ENCODE measurements at regions not wholly inside any gene's neighbourhood (a gene's known extent, or its start where the extent isn't known, plus 50 kb on each side); places are given as distances from the start of the nearest gene placed in this dataset.

DNA sequence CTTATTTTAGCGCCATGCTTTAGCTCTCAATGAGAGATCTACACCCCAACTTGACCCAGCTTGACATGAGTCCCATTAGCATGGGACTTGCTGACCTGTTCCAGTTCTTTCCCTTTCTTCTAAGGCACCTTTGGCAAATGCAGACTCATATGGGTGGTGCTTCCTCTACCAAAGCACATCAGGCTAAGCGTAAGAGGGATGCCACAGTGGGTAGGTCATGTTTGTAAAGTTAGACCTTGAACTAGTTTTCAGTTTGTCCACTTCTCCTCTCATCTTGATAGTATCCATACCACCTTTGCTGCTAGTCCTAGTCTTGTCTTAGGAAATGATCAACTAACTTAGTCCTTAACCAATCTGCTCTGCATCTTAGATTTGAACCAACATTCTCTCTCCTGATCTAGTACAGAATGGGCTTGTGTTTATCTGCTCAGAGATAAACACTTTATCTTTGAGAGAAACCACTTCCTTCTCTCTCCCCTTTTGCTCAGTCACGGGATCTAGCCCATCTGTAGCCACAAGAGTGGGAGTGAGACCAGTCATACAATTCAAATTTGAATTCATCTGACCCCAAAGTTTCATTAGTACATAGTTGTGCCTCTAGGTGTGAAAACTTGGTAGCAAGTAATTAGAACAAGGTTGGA, 72.1 kb upstream of the CD44 start (continued):
- TF ChIP-seq, protein P1, sequence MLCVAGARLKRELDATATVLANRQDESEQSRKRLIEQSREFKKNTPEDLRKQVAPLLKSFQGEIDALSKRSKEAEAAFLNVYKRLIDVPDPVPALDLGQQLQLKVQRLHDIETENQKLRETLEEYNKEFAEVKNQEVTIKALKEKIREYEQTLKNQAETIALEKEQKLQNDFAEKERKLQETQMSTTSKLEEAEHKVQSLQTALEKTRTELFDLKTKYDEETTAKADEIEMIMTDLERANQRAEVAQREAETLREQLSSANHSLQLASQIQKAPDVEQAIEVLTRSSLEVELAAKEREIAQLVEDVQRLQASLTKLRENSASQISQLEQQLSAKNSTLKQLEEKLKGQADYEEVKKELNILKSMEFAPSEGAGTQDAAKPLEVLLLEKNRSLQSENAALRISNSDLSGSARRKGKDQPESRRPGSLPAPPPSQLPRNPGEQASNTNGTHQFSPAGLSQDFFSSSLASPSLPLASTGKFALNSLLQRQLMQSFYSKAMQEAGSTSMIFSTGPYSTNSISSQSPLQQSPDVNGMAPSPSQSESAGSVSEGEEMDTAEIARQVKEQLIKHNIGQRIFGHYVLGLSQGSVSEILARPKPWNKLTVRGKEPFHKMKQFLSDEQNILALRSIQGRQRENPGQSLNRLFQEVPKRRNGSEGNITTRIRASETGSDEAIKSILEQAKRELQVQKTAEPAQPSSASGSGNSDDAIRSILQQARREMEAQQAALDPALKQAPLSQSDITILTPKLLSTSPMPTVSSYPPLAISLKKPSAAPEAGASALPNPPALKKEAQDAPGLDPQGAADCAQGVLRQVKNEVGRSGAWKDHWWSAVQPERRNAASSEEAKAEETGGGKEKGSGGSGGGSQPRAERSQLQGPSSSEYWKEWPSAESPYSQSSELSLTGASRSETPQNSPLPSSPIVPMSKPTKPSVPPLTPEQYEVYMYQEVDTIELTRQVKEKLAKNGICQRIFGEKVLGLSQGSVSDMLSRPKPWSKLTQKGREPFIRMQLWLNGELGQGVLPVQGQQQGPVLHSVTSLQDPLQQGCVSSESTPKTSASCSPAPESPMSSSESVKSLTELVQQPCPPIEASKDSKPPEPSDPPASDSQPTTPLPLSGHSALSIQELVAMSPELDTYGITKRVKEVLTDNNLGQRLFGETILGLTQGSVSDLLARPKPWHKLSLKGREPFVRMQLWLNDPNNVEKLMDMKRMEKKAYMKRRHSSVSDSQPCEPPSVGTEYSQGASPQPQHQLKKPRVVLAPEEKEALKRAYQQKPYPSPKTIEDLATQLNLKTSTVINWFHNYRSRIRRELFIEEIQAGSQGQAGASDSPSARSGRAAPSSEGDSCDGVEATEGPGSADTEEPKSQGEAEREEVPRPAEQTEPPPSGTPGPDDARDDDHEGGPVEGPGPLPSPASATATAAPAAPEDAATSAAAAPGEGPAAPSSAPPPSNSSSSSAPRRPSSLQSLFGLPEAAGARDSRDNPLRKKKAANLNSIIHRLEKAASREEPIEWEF (CRISPR knock-in tag; IDR thresholded peaks at IDR 0.05), result no peak
- no peak for TF ChIP-seq SP2 (IDR thresholded peaks at IDR 0.05; ENCODE audit: extremely low read depth, low read depth, low read length, poor library complexity, severe bottlenecking)
- TF ChIP-seq, protein P2, sequence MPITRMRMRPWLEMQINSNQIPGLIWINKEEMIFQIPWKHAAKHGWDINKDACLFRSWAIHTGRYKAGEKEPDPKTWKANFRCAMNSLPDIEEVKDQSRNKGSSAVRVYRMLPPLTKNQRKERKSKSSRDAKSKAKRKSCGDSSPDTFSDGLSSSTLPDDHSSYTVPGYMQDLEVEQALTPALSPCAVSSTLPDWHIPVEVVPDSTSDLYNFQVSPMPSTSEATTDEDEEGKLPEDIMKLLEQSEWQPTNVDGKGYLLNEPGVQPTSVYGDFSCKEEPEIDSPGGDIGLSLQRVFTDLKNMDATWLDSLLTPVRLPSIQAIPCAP (CRISPR knock-in tag; IDR thresholded peaks at IDR 0.05; ENCODE audit: borderline replicate concordance), result no peak
- no peak for TF ChIP-seq RBM17 (IDR thresholded peaks at IDR 0.05; ENCODE audit: borderline replicate concordance, low read depth, low read length)
- no peak for TF ChIP-seq NR2C1 (IDR thresholded peaks at IDR 0.05)
- TF ChIP-seq NR2C1 (tag; IDR thresholded peaks at IDR 0.05), result peak; percentile 43; the same call in 1 of the 2 replicates
- TF ChIP-seq SOX6 (IDR thresholded peaks at IDR 0.05), result peak; percentile 74
- TF ChIP-seq NR3C1 (CRISPR knock-in tag; IDR thresholded peaks at IDR 0.05), result no peak
- no peak for TF ChIP-seq PTBP1 (IDR thresholded peaks at IDR 0.05; ENCODE audit: low read depth, low read length)
- TF ChIP-seq, protein P3, sequence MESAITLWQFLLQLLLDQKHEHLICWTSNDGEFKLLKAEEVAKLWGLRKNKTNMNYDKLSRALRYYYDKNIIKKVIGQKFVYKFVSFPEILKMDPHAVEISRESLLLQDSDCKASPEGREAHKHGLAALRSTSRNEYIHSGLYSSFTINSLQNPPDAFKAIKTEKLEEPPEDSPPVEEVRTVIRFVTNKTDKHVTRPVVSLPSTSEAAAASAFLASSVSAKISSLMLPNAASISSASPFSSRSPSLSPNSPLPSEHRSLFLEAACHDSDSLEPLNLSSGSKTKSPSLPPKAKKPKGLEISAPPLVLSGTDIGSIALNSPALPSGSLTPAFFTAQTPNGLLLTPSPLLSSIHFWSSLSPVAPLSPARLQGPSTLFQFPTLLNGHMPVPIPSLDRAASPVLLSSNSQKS (CRISPR knock-in tag; IDR thresholded peaks at IDR 0.05), result no peak
- TF ChIP-seq ZNF212 (CRISPR knock-in tag; IDR thresholded peaks at IDR 0.05), result no peak
- TF ChIP-seq ZNF785 (CRISPR knock-in tag; IDR thresholded peaks at IDR 0.05), result no peak
- no peak for TF ChIP-seq FOXJ2 (tag; IDR thresholded peaks at IDR 0.05)
- TF ChIP-seq ZNF586 (CRISPR knock-in tag; conservative IDR thresholded peaks at IDR 0.05), result no peak
- TF ChIP-seq ZNF778 (CRISPR knock-in tag; IDR thresholded peaks at IDR 0.05), result no peak
- TF ChIP-seq TAF15 (IDR thresholded peaks at IDR 0.05; ENCODE audit: low read depth, low read length), result no peak
- TF ChIP-seq FOS (IDR thresholded peaks at IDR 0.05; ENCODE audit: extremely low read depth, insufficient read length), result no peak
- no peak for TF ChIP-seq CBX3 (IDR thresholded peaks at IDR 0.05; ENCODE audit: borderline replicate concordance in 1 of 2, low read length in 2 of 2)
- TF ChIP-seq KDM2B (CRISPR knock-in tag; IDR thresholded peaks at IDR 0.05), result no peak
- TF ChIP-seq SMAD4 (CRISPR knock-in tag; conservative IDR thresholded peaks at IDR 0.05), result 0 out of 2 replicates have a peak, but pooled peaks have one; percentile 23
- 0 out of 2 replicates have a peak, but pooled peaks have one; percentile 31 for TF ChIP-seq DPF2 (IDR thresholded peaks at IDR 0.05)
- peak; percentile 71 for TF ChIP-seq TCF3 (CRISPR knock-in tag; IDR thresholded peaks at IDR 0.05)
- no peak for TF ChIP-seq L3MBTL2 (IDR thresholded peaks at IDR 0.05)
- TF ChIP-seq MED1 (CRISPR knock-in tag; IDR thresholded peaks at IDR 0.05; ENCODE audit: borderline replicate concordance), result no peak
- TF ChIP-seq ARID1B (IDR thresholded peaks at IDR 0.05), result peak; percentile 48
- TF ChIP-seq KHSRP (IDR thresholded peaks at IDR 0.05), result no peak
